Vagina (tissue), 2 donors: ENCODE measurements at regions not wholly inside any gene's neighbourhood (a gene's known extent, or its start where the extent isn't known, plus 50 kb on each side); places are given as distances from the start of the nearest gene placed in this dataset.

Experiments used
- CTCF ChIP-seq, 3 experiments: fragments of 450-650 bp in 2 of 3; fragments of 200-600 bp in 1 of 3; sonication (generic) in 1 of 3; IDR thresholded peaks; one replicate each; pipeline ENCODE4 v1.5.1; 2017 to 2019; ENCODE audit warnings: antibody characterized with exemption in 3 of 3, mild to moderate bottlenecking in 2 of 3, moderate library complexity in 2 of 3
- POLR2A ChIP-seq, 2 donors: fragments of 450-650 bp; IDR thresholded peaks; one replicate each; pipeline ENCODE4 v1.6.1; 2017; ENCODE audit warnings: antibody characterized with exemption in 2 of 2, mild to moderate bottlenecking in 2 of 2, moderate library complexity in 2 of 2
- POLR2AphosphoS5 ChIP-seq, 2 donors: sonication (generic); formaldehyde crosslinking; IDR thresholded peaks; one replicate each; pipeline ENCODE4 v1.9.0; 2017; ENCODE audit warnings: antibody characterized with exemption in 2 of 2, mild to moderate bottlenecking in 2 of 2, low read depth in 1 of 2; ENCODE audit not compliant: insufficient read depth in 1 of 2

GRCh38 chr9:29129763-29130162 lies 1556.5 kb upstream of the C9orf72 start:
- no peak for TF ChIP-seq CTCF (IDR thresholded peaks at IDR 0.05)
- no peak for TF ChIP-seq POLR2AphosphoS5 (IDR thresholded peaks at IDR 0.05; ENCODE audit: insufficient read depth in 1 of 2, low read depth in 1 of 2)
- TF ChIP-seq POLR2A (IDR thresholded peaks at IDR 0.05) = no peak
